SK-N-SH treated with all-trans-retinoic acid at 6 μM for 48 hours (cell line): ENCODE measurements at regions not wholly inside any gene's neighbourhood (a gene's known extent, or its start where the extent isn't known, plus 50 kb on each side); places are given as distances from the start of the nearest gene placed in this dataset.

ENCODE experiments used
- ATAC-seq: fragments of 200-7000 bp; cut with Tn5 transposase; 3 replicates; pipeline ENCODE4 v1.9.1; 2020; ENCODE audit warnings: mild to moderate bottlenecking, moderate library complexity
- ARNTL ChIP-seq: fragments of 450-650 bp; formaldehyde crosslinking; IDR thresholded peaks from 2 replicates; pipeline ENCODE4 v1.5.0; 2020; ENCODE audit warnings: low read depth, mild to moderate bottlenecking, moderate library complexity, borderline replicate concordance
- BACH2 ChIP-seq: fragments of 250-450 bp; sonication (Bioruptor Pico); IDR thresholded peaks from 2 replicates; pipeline ENCODE4 v1.9.0; 2021; ENCODE audit warnings: mild to moderate bottlenecking, borderline replicate concordance
- ESRRG ChIP-seq: fragments of 250-450 bp; sonication (Bioruptor Pico); IDR thresholded peaks from 2 replicates; pipeline ENCODE4 v1.6.1; 2021; ENCODE audit warnings: mild to moderate bottlenecking
- GLIS3 ChIP-seq: fragments of 250-450 bp; sonication (Bioruptor Pico); IDR thresholded peaks from 2 replicates; pipeline ENCODE4 v1.5.0; 2020; ENCODE audit warnings: mild to moderate bottlenecking, moderate library complexity
- PATZ1 ChIP-seq: fragments of 250-450 bp; sonication (Bioruptor Pico); IDR thresholded peaks from 2 replicates; pipeline ENCODE4 v1.8.0; 2020; ENCODE audit warnings: mild to moderate bottlenecking, moderate library complexity, borderline replicate concordance
- POU6F1 ChIP-seq: fragments of 250-450 bp; sonication (Bioruptor Pico); IDR thresholded peaks from 2 replicates; pipeline ENCODE4 v1.8.0; 2021; ENCODE audit warnings: low read depth, mild to moderate bottlenecking, moderate library complexity, borderline replicate concordance
- PPARA ChIP-seq: fragments of 250-450 bp; sonication (Bioruptor Pico); IDR thresholded peaks from 2 replicates; pipeline ENCODE4 v1.5.0; 2020; ENCODE audit warnings: mild to moderate bottlenecking, borderline replicate concordance
- RARB ChIP-seq: fragments of 250-450 bp; sonication (Bioruptor Pico); IDR thresholded peaks from 2 replicates; pipeline ENCODE4 v1.8.0; 2021; ENCODE audit warnings: mild to moderate bottlenecking, moderate library complexity
- SNAI2 ChIP-seq: fragments of 250-450 bp; sonication (Bioruptor Pico); IDR thresholded peaks from 2 replicates; pipeline ENCODE4 v1.5.0; 2020; ENCODE audit warnings: mild to moderate bottlenecking, moderate library complexity
- TCF4 ChIP-seq: fragments of 250-450 bp; sonication (Bioruptor Pico); IDR thresholded peaks from 2 replicates; pipeline ENCODE4 v1.8.0; 2021; ENCODE audit warnings: mild to moderate bottlenecking, moderate library complexity, borderline replicate concordance
- TOX ChIP-seq: fragments of 250-450 bp; sonication (Bioruptor Pico); IDR thresholded peaks from 2 replicates; pipeline ENCODE4 v1.8.0; 2021; ENCODE audit warnings: mild to moderate bottlenecking, moderate library complexity, borderline replicate concordance
- TSHZ2 ChIP-seq: fragments of 250-450 bp; sonication (Bioruptor Pico); IDR thresholded peaks from 2 replicates; pipeline ENCODE4 v1.5.0; 2020; ENCODE audit warnings: mild to moderate bottlenecking, moderate library complexity
- ZC3H10 ChIP-seq: fragments of 250-450 bp; sonication (Bioruptor Pico); IDR thresholded peaks from 2 replicates; pipeline ENCODE4 v1.5.1; 2021; ENCODE audit warnings: mild to moderate bottlenecking, moderate library complexity
- ZFP3 ChIP-seq: fragments of 250-450 bp; sonication (Bioruptor Pico); IDR thresholded peaks from 2 replicates; pipeline ENCODE4 v1.5.0; 2020; ENCODE audit warnings: mild to moderate bottlenecking, moderate library complexity
- ZFP30 ChIP-seq: fragments of 450-650 bp; formaldehyde crosslinking; IDR thresholded peaks from 2 replicates; pipeline ENCODE4 v1.5.0; 2022; ENCODE audit warnings: mild to moderate bottlenecking, moderate library complexity
- ZNF70 ChIP-seq: fragments of 450-650 bp; formaldehyde crosslinking; IDR thresholded peaks from 2 replicates; pipeline ENCODE4 v1.5.0; 2020; ENCODE audit warnings: mild to moderate bottlenecking, moderate library complexity
- TF ChIP-seq, protein P1 (sequence below): fragments of 250-450 bp; sonication (Bioruptor Pico); IDR thresholded peaks from 2 replicates; pipeline ENCODE4 v1.5.1; 2021; ENCODE audit warnings: mild to moderate bottlenecking, moderate library complexity
- TF ChIP-seq, protein P2 (sequence below): fragments of 250-450 bp; sonication (Bioruptor Pico); IDR thresholded peaks from 2 replicates; pipeline ENCODE4 v1.5.1; 2020; ENCODE audit warnings: low read depth, mild to moderate bottlenecking, moderate library complexity

GRCh38 chr1:54480525-54480848 lies 67.5 kb upstream of the ACOT11 start:
- peak; percentile 50 for ATAC-seq

DNA sequence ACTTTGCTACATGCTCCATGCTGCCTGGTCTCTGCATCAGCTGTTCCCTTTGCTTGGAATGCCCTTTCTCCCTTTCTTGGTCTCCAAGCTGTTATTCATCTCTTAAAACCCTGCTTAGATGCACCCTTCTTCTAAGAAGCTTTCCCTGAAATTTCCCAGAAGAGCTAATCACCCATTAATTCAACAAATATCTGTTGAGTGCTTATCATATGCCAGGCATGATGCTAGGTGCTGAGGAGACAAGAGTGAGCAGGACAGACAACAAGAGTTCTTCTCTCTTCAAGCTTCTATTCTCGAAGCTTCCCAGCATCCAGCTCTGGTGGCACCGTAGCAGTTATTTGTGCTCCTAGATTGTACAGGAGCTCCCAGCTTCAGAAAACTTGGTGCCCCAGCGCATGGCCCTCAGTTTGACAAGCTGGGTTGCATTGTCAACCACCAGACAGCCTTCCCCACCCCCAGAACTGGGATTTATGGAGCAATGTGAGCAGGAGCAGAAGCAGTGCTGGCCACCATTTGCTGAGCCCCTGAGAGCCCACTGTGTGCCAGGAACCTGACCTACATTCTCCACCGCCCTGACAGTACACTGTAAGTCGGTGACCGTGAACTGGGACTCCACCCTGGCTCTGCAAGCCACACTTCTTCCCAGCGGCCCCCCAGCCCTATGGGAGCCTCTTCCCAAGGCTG lies 68.0 kb upstream of the ACOT11 start:
- ATAC-seq = no peak
- TF ChIP-seq, protein P1, sequence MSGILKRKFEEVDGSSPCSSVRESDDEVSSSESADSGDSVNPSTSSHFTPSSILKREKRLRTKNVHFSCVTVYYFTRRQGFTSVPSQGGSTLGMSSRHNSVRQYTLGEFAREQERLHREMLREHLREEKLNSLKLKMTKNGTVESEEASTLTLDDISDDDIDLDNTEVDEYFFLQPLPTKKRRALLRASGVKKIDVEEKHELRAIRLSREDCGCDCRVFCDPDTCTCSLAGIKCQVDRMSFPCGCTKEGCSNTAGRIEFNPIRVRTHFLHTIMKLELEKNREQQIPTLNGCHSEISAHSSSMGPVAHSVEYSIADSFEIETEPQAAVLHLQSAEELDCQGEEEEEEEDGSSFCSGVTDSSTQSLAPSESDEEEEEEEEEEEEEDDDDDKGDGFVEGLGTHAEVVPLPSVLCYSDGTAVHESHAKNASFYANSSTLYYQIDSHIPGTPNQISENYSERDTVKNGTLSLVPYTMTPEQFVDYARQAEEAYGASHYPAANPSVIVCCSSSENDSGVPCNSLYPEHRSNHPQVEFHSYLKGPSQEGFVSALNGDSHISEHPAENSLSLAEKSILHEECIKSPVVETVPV (CRISPR knock-in tag) = no peak
- TF ChIP-seq ZFP30 (CRISPR knock-in tag) = no peak
- no peak for TF ChIP-seq ZNF70
- TF ChIP-seq PATZ1 (CRISPR knock-in tag) = no peak
- no peak for TF ChIP-seq RARB (CRISPR knock-in tag)
- TF ChIP-seq TSHZ2 = no peak
- no peak for TF ChIP-seq ZFP3 (CRISPR knock-in tag)
- no peak for TF ChIP-seq TCF4 (CRISPR knock-in tag)
- TF ChIP-seq ARNTL (CRISPR knock-in tag) = no peak
- TF ChIP-seq ESRRG = no peak
- TF ChIP-seq ZC3H10 = no peak
- TF ChIP-seq, protein P2, sequence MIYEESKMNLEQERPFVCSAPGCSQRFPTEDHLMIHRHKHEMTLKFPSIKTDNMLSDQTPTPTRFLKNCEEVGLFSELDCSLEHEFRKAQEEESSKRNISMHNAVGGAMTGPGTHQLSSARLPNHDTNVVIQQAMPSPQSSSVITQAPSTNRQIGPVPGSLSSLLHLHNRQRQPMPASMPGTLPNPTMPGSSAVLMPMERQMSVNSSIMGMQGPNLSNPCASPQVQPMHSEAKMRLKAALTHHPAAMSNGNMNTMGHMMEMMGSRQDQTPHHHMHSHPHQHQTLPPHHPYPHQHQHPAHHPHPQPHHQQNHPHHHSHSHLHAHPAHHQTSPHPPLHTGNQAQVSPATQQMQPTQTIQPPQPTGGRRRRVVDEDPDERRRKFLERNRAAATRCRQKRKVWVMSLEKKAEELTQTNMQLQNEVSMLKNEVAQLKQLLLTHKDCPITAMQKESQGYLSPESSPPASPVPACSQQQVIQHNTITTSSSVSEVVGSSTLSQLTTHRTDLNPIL = no peak
- TF ChIP-seq TOX = no peak
- TF ChIP-seq SNAI2 = no peak

More at GRCh38 chr1:54480525-54480848, 67.5 kb upstream of the ACOT11 start:
- TF ChIP-seq ZFP30 (CRISPR knock-in tag) (no peak), BACH2 (CRISPR knock-in tag) (no peak), PATZ1 (CRISPR knock-in tag) (no peak), POU6F1 (CRISPR knock-in tag) (no peak), TSHZ2 (no peak), GLIS3 (no peak), PPARA (CRISPR knock-in tag) (no peak), TCF4 (CRISPR knock-in tag) (no peak)
